ENCODE measurements at regions not wholly inside any gene's neighbourhood (a gene's known extent, or its start where the extent isn't known, plus 50 kb on each side); places are given as distances from the start of the nearest gene placed in this dataset.

GRCh38 chr10:44776181-44776580 is 135.0 kb upstream of the TMEM72 start:
- TF ChIP-seq EZH2 (IDR thresholded peaks at IDR 0.05; ENCODE audit: insufficient read depth, poor library complexity, severe bottlenecking), result no peak
- no peak for TF ChIP-seq EZH2phosphoT487 (IDR thresholded peaks at IDR 0.05; ENCODE audit: insufficient read depth, low read depth)
